Heart left ventricle (tissue), 13 donors: ENCODE measurements at regions not wholly inside any gene's neighbourhood (a gene's known extent, or its start where the extent isn't known, plus 50 kb on each side); places are given as distances from the start of the nearest gene placed in this dataset.

Experiments
- POLR2A ChIP-seq, 2 donors: fragments of 450-650 bp; IDR thresholded peaks; one replicate each; pipeline ENCODE4 v1.6.1; 2017; ENCODE audit warnings: antibody characterized with exemption in 2 of 2, mild to moderate bottlenecking in 2 of 2, moderate library complexity in 2 of 2
- TF ChIP-seq, protein P1 (sequence below), 12 donors: fragments of 200-600 bp; sonication (generic) in 4 of 12; IDR thresholded peaks; one replicate each; pipeline versions ENCODE4 v1.5.0 to v1.8.0; 2018 to 2022; ENCODE audit warnings: antibody characterized with exemption in 12 of 12, mild to moderate bottlenecking in 5 of 12
- donor health status: ischemic (EF 13 %, LVEDD 7.1; RV severe dilation, severe dysfunction).
- donor health status: DM: no; HTN: yes; CAD: no.
- donor health status: DM: no; HTN: no; CAD: no.
- donor health status: ischemic (EF 25% LVEDD 6.9; RV normal size, moderate dysfunction).
- donor health status: ischemic (EF 25% LVEDD 5.7; RV mildly dilated, moderate dysfunction).
- donor health status: ischemic (EF 35%, LVEDD 5.7; RV mildly dilated, moderate dysfunction).
- donor health status: nonischemic (EF 11% LVEDD 7.7; RV severe dilation, severe dysfunction).
- donor health status: DM: yes; HTN: yes; CAD: no.
- donor health status: PGD.
- donor health status: ischemic (EF 29% LVEDD 5.4; RV normal size, mild dysfunction).
- donor health status: nonischemic (EF 23%, LVEDD 6.1; RV moderate dilation, normal function).

DNA sequence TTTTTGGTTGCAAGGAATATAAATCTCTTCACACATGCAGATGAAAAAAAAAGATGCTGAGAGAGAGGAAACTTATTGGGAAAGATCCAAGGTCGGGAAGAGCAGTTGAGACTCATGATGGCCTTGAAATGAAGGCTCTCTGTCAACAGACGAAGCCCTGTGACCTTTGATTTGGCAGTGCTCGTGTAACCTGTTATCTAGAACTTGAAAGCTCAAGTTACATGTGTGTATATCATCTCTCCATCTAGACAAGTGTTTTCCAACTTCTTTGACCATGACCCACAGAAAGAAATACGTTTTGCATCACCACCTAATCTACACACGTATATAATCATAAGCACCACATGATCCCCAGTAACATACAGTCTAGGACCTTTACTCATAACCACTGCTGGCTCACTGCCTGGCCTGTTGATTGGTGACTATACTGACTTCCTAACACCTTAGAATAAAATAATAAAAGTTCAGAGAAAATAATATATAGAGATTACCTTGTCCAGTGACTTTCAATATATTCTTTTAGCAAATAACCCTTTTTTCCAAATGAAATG is 319.0 kb upstream of the PKDCC start:
- TF ChIP-seq, protein P1, sequence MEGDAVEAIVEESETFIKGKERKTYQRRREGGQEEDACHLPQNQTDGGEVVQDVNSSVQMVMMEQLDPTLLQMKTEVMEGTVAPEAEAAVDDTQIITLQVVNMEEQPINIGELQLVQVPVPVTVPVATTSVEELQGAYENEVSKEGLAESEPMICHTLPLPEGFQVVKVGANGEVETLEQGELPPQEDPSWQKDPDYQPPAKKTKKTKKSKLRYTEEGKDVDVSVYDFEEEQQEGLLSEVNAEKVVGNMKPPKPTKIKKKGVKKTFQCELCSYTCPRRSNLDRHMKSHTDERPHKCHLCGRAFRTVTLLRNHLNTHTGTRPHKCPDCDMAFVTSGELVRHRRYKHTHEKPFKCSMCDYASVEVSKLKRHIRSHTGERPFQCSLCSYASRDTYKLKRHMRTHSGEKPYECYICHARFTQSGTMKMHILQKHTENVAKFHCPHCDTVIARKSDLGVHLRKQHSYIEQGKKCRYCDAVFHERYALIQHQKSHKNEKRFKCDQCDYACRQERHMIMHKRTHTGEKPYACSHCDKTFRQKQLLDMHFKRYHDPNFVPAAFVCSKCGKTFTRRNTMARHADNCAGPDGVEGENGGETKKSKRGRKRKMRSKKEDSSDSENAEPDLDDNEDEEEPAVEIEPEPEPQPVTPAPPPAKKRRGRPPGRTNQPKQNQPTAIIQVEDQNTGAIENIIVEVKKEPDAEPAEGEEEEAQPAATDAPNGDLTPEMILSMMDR (IDR thresholded peaks at IDR 0.05) = no peak
- no peak for TF ChIP-seq POLR2A (IDR thresholded peaks at IDR 0.05)
